ENCODE measurements at regions not wholly inside any gene's neighbourhood (a gene's known extent, or its start where the extent isn't known, plus 50 kb on each side); places are given as distances from the start of the nearest gene placed in this dataset.
"Not testable (repeated sequence)": the region's sequence is repeated elsewhere in the genome, so short reads cannot be mapped to it uniquely, and the experiment has no call there.

GRCh38 chr7:101744588-101744987, 72.8 kb upstream of the CUX1 start:
- DNase-seq: no peak

- no peak for DNase-seq
Observed at GRCh38 chr7:101746314-101746713, 71.1 kb upstream of the CUX1 start.

- DNase-seq: no peak
Observed at GRCh38 chr7:101747053-101747878, 70.2 kb upstream of the CUX1 start.

GRCh38 chr7:101747879-101748345, 69.5 kb upstream of the CUX1 start:
- DNase-seq: no peak

- no peak for DNase-seq
Observed at GRCh38 chr7:101749891-101750290, 67.5 kb upstream of the CUX1 start.

GRCh38 chr7:101753316-101753715, 64.1 kb upstream of the CUX1 start:
- DNase-seq: no peak

- peak; percentile 35 for DNase-seq
Observed at GRCh38 chr7:101754424-101755159, 62.8 kb upstream of the CUX1 start.

GRCh38 chr7:101757879-101758278, 59.5 kb upstream of the CUX1 start:
- no peak for DNase-seq

GRCh38 chr7:101758519-101758918, 58.9 kb upstream of the CUX1 start:
- DNase-seq: not testable (repeated sequence)

- no peak for DNase-seq
Observed at GRCh38 chr7:101764221-101764620, 53.2 kb upstream of the CUX1 start.

- no peak for DNase-seq
Observed at GRCh38 chr7:101767544-101767943, 49.9 kb upstream of the CUX1 start.
